ENCODE measurements at regions not wholly inside any gene's neighbourhood (a gene's known extent, or its start where the extent isn't known, plus 50 kb on each side); places are given as distances from the start of the nearest gene placed in this dataset.

- TF ChIP-seq CTCF (conservative IDR thresholded peaks at IDR 0.05 in 1 of 2, IDR thresholded peaks at IDR 0.05 in 1 of 2; ENCODE audit: extremely low read depth in 1 of 2, insufficient read depth in 1 of 2, low read depth in 1 of 2, low read length in 2 of 2): no peak
- no peak for TF ChIP-seq EZH2 (IDR thresholded peaks at IDR 0.05; ENCODE audit: borderline replicate concordance, low read length)
Observed at GRCh38 chr10:78255214-78255613, 221.6 kb downstream of the RPS24 start.

Data from mammary epithelial cell (primary cell).